ENCODE measurements at regions not wholly inside any gene's neighbourhood (a gene's known extent, or its start where the extent isn't known, plus 50 kb on each side); places are given as distances from the start of the nearest gene placed in this dataset.

GRCh38 chr2:128552806-128553551, 234.3 kb upstream of the HS6ST1 start:
- no peak overlapping the region for H3K4me3 ChIP-seq (ENCODE audit: control insufficient read depth in 2 of 3, extremely low read depth in 1 of 3, insufficient read depth in 2 of 3, low read depth in 1 of 3, low read length in 3 of 3)
- H3K36me3 ChIP-seq (ENCODE audit: control insufficient read depth in 2 of 2, extremely low read depth in 1 of 2, insufficient read depth in 2 of 2, low read length in 2 of 2) = no peaks in the 10 kb centered on the region
- no peak overlapping the region for H3K4me2 ChIP-seq (ENCODE audit: control insufficient read depth, extremely low read depth, insufficient read depth, low read depth, low read length)
- H3K27me3 ChIP-seq (ENCODE audit: control insufficient read depth, extremely low read depth, insufficient read depth, low read length) = no peaks in the 10 kb centered on the region
- H3K9me3 ChIP-seq (ENCODE audit: control insufficient read depth, low read depth, low read length) = no peaks in the 10 kb centered on the region
- no peaks in the 10 kb centered on the region for H3K9me1 ChIP-seq (ENCODE audit: control insufficient read depth, extremely low read depth, insufficient read depth, low read length)
- TF ChIP-seq EZH2 (IDR thresholded peaks at IDR 0.05; ENCODE audit: low read length) = no peak
- TF ChIP-seq, protein P1, sequence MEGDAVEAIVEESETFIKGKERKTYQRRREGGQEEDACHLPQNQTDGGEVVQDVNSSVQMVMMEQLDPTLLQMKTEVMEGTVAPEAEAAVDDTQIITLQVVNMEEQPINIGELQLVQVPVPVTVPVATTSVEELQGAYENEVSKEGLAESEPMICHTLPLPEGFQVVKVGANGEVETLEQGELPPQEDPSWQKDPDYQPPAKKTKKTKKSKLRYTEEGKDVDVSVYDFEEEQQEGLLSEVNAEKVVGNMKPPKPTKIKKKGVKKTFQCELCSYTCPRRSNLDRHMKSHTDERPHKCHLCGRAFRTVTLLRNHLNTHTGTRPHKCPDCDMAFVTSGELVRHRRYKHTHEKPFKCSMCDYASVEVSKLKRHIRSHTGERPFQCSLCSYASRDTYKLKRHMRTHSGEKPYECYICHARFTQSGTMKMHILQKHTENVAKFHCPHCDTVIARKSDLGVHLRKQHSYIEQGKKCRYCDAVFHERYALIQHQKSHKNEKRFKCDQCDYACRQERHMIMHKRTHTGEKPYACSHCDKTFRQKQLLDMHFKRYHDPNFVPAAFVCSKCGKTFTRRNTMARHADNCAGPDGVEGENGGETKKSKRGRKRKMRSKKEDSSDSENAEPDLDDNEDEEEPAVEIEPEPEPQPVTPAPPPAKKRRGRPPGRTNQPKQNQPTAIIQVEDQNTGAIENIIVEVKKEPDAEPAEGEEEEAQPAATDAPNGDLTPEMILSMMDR (optimal IDR thresholded peaks at IDR 0.05 in 1 of 3, IDR thresholded peaks at IDR 0.05 in 1 of 3, conservative IDR thresholded peaks at IDR 0.05 in 1 of 3; ENCODE audit: extremely low read depth in 1 of 3, insufficient read depth in 2 of 3, low read length in 3 of 3) = no peak
- dilution Hi-C loops (cut with MboI; ENCODE audit: extremely low pct_ligation_motif_present, low sequenced_read_pairs) = no loop called here
- FAIRE-seq (no peak), DNase-seq (ENCODE audit: low read depth, low spot score) (no peak)
- no peaks in the 10 kb centered on the region for H3K79me2 ChIP-seq (ENCODE audit: control insufficient read depth, insufficient read depth, low read length)
- no peaks in the 10 kb centered on the region for H3K4me1 ChIP-seq (ENCODE audit: control insufficient read depth, extremely low read depth, insufficient read depth, low read length)
- H3K27ac ChIP-seq (ENCODE audit: control insufficient read depth, insufficient read depth, low read length) = no peak overlapping the region
- no peak overlapping the region for H2AFZ ChIP-seq (ENCODE audit: control insufficient read depth, low read length)
- H4K20me1 ChIP-seq (ENCODE audit: control insufficient read depth, extremely low read depth, insufficient read depth, low read length) = no peaks in the 10 kb centered on the region
- H3K9ac ChIP-seq (ENCODE audit: control insufficient read depth, extremely low read depth, insufficient read depth, low read length) = no peak overlapping the region

GRCh38 chr2:128554151-128554769, 235.6 kb upstream of the HS6ST1 start:
- TF ChIP-seq, protein P1 (optimal IDR thresholded peaks at IDR 0.05 in 1 of 3, IDR thresholded peaks at IDR 0.05 in 1 of 3, conservative IDR thresholded peaks at IDR 0.05 in 1 of 3; ENCODE audit: extremely low read depth in 1 of 3, insufficient read depth in 2 of 3, low read length in 3 of 3) = no peak
- TF ChIP-seq EZH2 (IDR thresholded peaks at IDR 0.05; ENCODE audit: low read length) = no peak

More at GRCh38 chr2:128554151-128554769, 235.6 kb upstream of the HS6ST1 start:
- no peak overlapping the region for H3K27ac ChIP-seq (ENCODE audit: control insufficient read depth, insufficient read depth, low read length)
- no peaks in the 10 kb centered on the region for H3K79me2 ChIP-seq (ENCODE audit: control insufficient read depth, insufficient read depth, low read length)
- H3K9me3 ChIP-seq (ENCODE audit: control insufficient read depth, low read depth, low read length) = no peaks in the 10 kb centered on the region
- dilution Hi-C loops (cut with MboI; ENCODE audit: extremely low pct_ligation_motif_present, low sequenced_read_pairs) = no loop called here
- no peaks in the 10 kb centered on the region for H4K20me1 ChIP-seq (ENCODE audit: control insufficient read depth, extremely low read depth, insufficient read depth, low read length)
- H3K9me1 ChIP-seq (ENCODE audit: control insufficient read depth, extremely low read depth, insufficient read depth, low read length) = no peaks in the 10 kb centered on the region
- no peak overlapping the region for H3K9ac ChIP-seq (ENCODE audit: control insufficient read depth, extremely low read depth, insufficient read depth, low read length)
- no peaks in the 10 kb centered on the region for H3K36me3 ChIP-seq (ENCODE audit: control insufficient read depth in 2 of 2, extremely low read depth in 1 of 2, insufficient read depth in 2 of 2, low read length in 2 of 2)
- no peak overlapping the region for H2AFZ ChIP-seq (ENCODE audit: control insufficient read depth, low read length)
- no peak for DNase-seq (ENCODE audit: low read depth, low spot score)
- no peaks in the 10 kb centered on the region for H3K4me1 ChIP-seq (ENCODE audit: control insufficient read depth, extremely low read depth, insufficient read depth, low read length)
- no peak overlapping the region for H3K4me2 ChIP-seq (ENCODE audit: control insufficient read depth, extremely low read depth, insufficient read depth, low read depth, low read length)
- no peaks in the 10 kb centered on the region for H3K27me3 ChIP-seq (ENCODE audit: control insufficient read depth, extremely low read depth, insufficient read depth, low read length)
- no peak for FAIRE-seq
- no peak overlapping the region for H3K4me3 ChIP-seq (ENCODE audit: control insufficient read depth in 2 of 3, extremely low read depth in 1 of 3, insufficient read depth in 2 of 3, low read depth in 1 of 3, low read length in 3 of 3)
